H1 (cell line): ENCODE measurements at regions not wholly inside any gene's neighbourhood (a gene's known extent, or its start where the extent isn't known, plus 50 kb on each side); places are given as distances from the start of the nearest gene placed in this dataset.

Source experiments
- CEBPB ChIP-seq: IDR thresholded peaks from 2 replicates; pipeline ENCODE4 v1.6.1; 2012; ENCODE audit warnings: low read depth, low read length
- CHD7 ChIP-seq: fragments of 300-600 bp; sonication (generic); IDR thresholded peaks from 2 replicates; pipeline ENCODE4 v1.7.1; 2012; ENCODE audit warnings: low read length, moderate library complexity, mild to moderate bottlenecking, inconsistent platforms; ENCODE audit not compliant: insufficient replicate concordance
- JUN ChIP-seq: IDR thresholded peaks from 2 replicates; pipeline ENCODE4 v1.6.1; 2011; ENCODE audit warnings: low read depth, mild to moderate bottlenecking, improper control_type of control experiment, low read length
- JUND ChIP-seq: IDR thresholded peaks from 2 replicates; pipeline ENCODE4 v1.6.1; 2011; ENCODE audit warnings: mild to moderate bottlenecking, improper control_type of control experiment, low read length
- MAFK ChIP-seq: IDR thresholded peaks from 2 replicates; pipeline ENCODE4 v1.6.1; 2012; ENCODE audit warnings: low read depth, mild to moderate bottlenecking, improper control_type of control experiment, low read length
- NRF1 ChIP-seq: IDR thresholded peaks from 2 replicates; pipeline ENCODE4 v1.6.1; 2011; ENCODE audit warnings: mild to moderate bottlenecking, low read depth, low read length, improper control_type of control experiment
- POLR2AphosphoS5 ChIP-seq: IDR thresholded peaks from 2 replicates; pipeline ENCODE4 v1.6.1; 2011; ENCODE audit warnings: low read depth, low read length
- RBBP5 ChIP-seq: IDR thresholded peaks from 2 replicates; pipeline ENCODE4 v1.7.1; 2012; ENCODE audit warnings: low read depth, mild to moderate bottlenecking, inconsistent platforms, low read length, moderate library complexity, borderline replicate concordance
- SIRT6 ChIP-seq: IDR thresholded peaks from one replicate; pipeline ENCODE4 v1.7.1; 2012; ENCODE audit warnings: low read length, inconsistent platforms
- SP1 ChIP-seq: IDR thresholded peaks from 2 replicates; pipeline ENCODE4 v1.6.1; 2011; ENCODE audit warnings: low read depth, low read length
- SUZ12 ChIP-seq: fragments of 200-600 bp; sonication (generic); IDR thresholded peaks from 2 replicates; pipeline ENCODE4 v1.6.1; 2012; ENCODE audit warnings: mild to moderate bottlenecking, inconsistent platforms, low read length, moderate library complexity, mixed read lengths
- TAF1 ChIP-seq: IDR thresholded peaks from 2 replicates; pipeline ENCODE4 v1.6.1; 2011; ENCODE audit warnings: mild to moderate bottlenecking, low read depth, low read length
- YY1 ChIP-seq: IDR thresholded peaks from 2 replicates; pipeline ENCODE4 v1.6.1; 2011; ENCODE audit warnings: low read depth, mild to moderate bottlenecking, low read length

- TF ChIP-seq CHD7, result no peak
- no peak for TF ChIP-seq JUN
- no peak for TF ChIP-seq POLR2AphosphoS5
- no peak for TF ChIP-seq JUND
- no peak for TF ChIP-seq SIRT6
- no peak for TF ChIP-seq SP1
- TF ChIP-seq SUZ12, result no peak
- no peak for TF ChIP-seq CEBPB
- TF ChIP-seq RBBP5, result no peak
- no peak for TF ChIP-seq YY1
- no peak for TF ChIP-seq MAFK
- TF ChIP-seq NRF1, result no peak
- no peak for TF ChIP-seq TAF1
These were observed 131.4 kb upstream of the F3 start (continued) for GRCh38 chr1:94672934-94673333.
